ENCODE measurements at regions not wholly inside any gene's neighbourhood (a gene's known extent, or its start where the extent isn't known, plus 50 kb on each side); places are given as distances from the start of the nearest gene placed in this dataset.
"Not testable (repeated sequence)": the region's sequence is repeated elsewhere in the genome, so short reads cannot be mapped to it uniquely, and the experiment has no call there.

GRCh38 chr5:15103864-15104263, 232.3 kb upstream of the ANKH start:
- Histone ChIP-seq H2AFZ (ENCODE audit: insufficient read depth, low read length, poor library complexity) (no peak overlapping the region), H3K4ac (ENCODE audit: low read depth, low read length) (no peak overlapping the region), H3K79me1 (ENCODE audit: low read length) (no peaks in the 10 kb centered on the region), H3K27me3 (ENCODE audit: insufficient read depth, low read length) (no peaks in the 10 kb centered on the region), H3K4me3 (ENCODE audit: low read depth, low read length) (no peak overlapping the region), H3K23ac (ENCODE audit: low read length) (no peak overlapping the region), H2AK5ac (ENCODE audit: low read length) (no peak overlapping the region), H3K27ac (ENCODE audit: low read depth, low read length) (no peak overlapping the region), H4K8ac (ENCODE audit: low read depth, low read length) (no peak overlapping the region), H4K91ac (ENCODE audit: low read depth, low read length) (no peak overlapping the region), H2BK5ac (ENCODE audit: low read depth, low read length, poor library complexity) (no peak overlapping the region), H4K12ac (ENCODE audit: low read depth, low read length) (no peak overlapping the region), H3K36me3 (ENCODE audit: control insufficient read depth in 1 of 2, insufficient read depth in 2 of 2, low read length in 2 of 2) (no peaks in the 10 kb centered on the region), H3K9ac (ENCODE audit: low read length) (no peak overlapping the region), H2BK120ac (ENCODE audit: insufficient read depth, low read length, poor library complexity) (no peak overlapping the region), H3K79me2 (ENCODE audit: control insufficient read depth, insufficient read depth, low read length, poor library complexity) (no peaks in the 10 kb centered on the region), H3K4me1 (ENCODE audit: control insufficient read depth in 1 of 2, insufficient read depth in 2 of 2, low read length in 2 of 2) (no peaks in the 10 kb centered on the region), H3K18ac (ENCODE audit: low read length) (no peak overlapping the region), H2BK12ac (ENCODE audit: low read length) (no peak overlapping the region), H3K4me2 (ENCODE audit: low read length) (no peak overlapping the region), H3K9me3 (ENCODE audit: insufficient read depth, low read depth, low read length) (no peaks in the 10 kb centered on the region), H3K14ac (ENCODE audit: low read length) (no peak overlapping the region)
- no CpG with 5 or more reads among the region's 3 CpGs for WGBS (ENCODE audit: extremely low coverage, insufficient coverage, insufficient read length)
- peak in 1 of 2 donors; percentile 39 for DNase-seq

GRCh38 chr5:15103130-15103529, 231.6 kb upstream of the ANKH start:
- H2BK120ac ChIP-seq (ENCODE audit: insufficient read depth, low read length, poor library complexity): no peak overlapping the region
- no peaks in the 10 kb centered on the region for H3K27me3 ChIP-seq (ENCODE audit: insufficient read depth, low read length)
- no peaks in the 10 kb centered on the region for H3K9me3 ChIP-seq (ENCODE audit: insufficient read depth, low read depth, low read length)
- H3K4me3 ChIP-seq (ENCODE audit: low read depth, low read length): no peak overlapping the region
- H3K79me1 ChIP-seq (ENCODE audit: low read length): no peaks in the 10 kb centered on the region
- H3K23ac ChIP-seq (ENCODE audit: low read length): no peak overlapping the region
- no peak for DNase-seq
- H4K8ac ChIP-seq (ENCODE audit: low read depth, low read length): no peak overlapping the region
- no peak overlapping the region for H3K27ac ChIP-seq (ENCODE audit: low read depth, low read length)
- no peaks in the 10 kb centered on the region for H3K79me2 ChIP-seq (ENCODE audit: control insufficient read depth, insufficient read depth, low read length, poor library complexity)
- no peak overlapping the region for H4K12ac ChIP-seq (ENCODE audit: low read depth, low read length)
- H3K36me3 ChIP-seq (ENCODE audit: control insufficient read depth in 1 of 2, insufficient read depth in 2 of 2, low read length in 2 of 2): no peaks in the 10 kb centered on the region
- no peak overlapping the region for H3K9ac ChIP-seq (ENCODE audit: low read length)
- no peak overlapping the region for H3K4me2 ChIP-seq (ENCODE audit: low read length)
- no peak overlapping the region for H3K14ac ChIP-seq (ENCODE audit: low read length)
- H2BK12ac ChIP-seq (ENCODE audit: low read length): no peak overlapping the region
- no peak overlapping the region for H2BK5ac ChIP-seq (ENCODE audit: low read depth, low read length, poor library complexity)
- no CpG with 5 or more reads among the region's 5 CpGs for WGBS (ENCODE audit: extremely low coverage, insufficient coverage, insufficient read length)
- H3K18ac ChIP-seq (ENCODE audit: low read length): no peak overlapping the region
- H3K4me1 ChIP-seq (ENCODE audit: control insufficient read depth in 1 of 2, insufficient read depth in 2 of 2, low read length in 2 of 2): no peaks in the 10 kb centered on the region
- H3K4ac ChIP-seq (ENCODE audit: low read depth, low read length): no peak overlapping the region
- H4K91ac ChIP-seq (ENCODE audit: low read depth, low read length): no peak overlapping the region
- H2AK5ac ChIP-seq (ENCODE audit: low read length): no peak overlapping the region
- H2AFZ ChIP-seq (ENCODE audit: insufficient read depth, low read length, poor library complexity): no peak overlapping the region

GRCh38 chr5:15097552-15097951, 226.0 kb upstream of the ANKH start:
- no peak overlapping the region for H3K18ac ChIP-seq (ENCODE audit: low read length)
- no peaks in the 10 kb centered on the region for H3K4me1 ChIP-seq (ENCODE audit: control insufficient read depth in 1 of 2, insufficient read depth in 2 of 2, low read length in 2 of 2)
- no peak overlapping the region for H3K4me3 ChIP-seq (ENCODE audit: low read depth, low read length)
- DNase-seq: no peak
- H3K4me2 ChIP-seq (ENCODE audit: low read length): no peak overlapping the region
- H3K79me2 ChIP-seq (ENCODE audit: control insufficient read depth, insufficient read depth, low read length, poor library complexity): no peaks in the 10 kb centered on the region
- no peak overlapping the region for H2BK5ac ChIP-seq (ENCODE audit: low read depth, low read length, poor library complexity)
- H3K9ac ChIP-seq (ENCODE audit: low read length): no peak overlapping the region
- no peak overlapping the region for H2BK12ac ChIP-seq (ENCODE audit: low read length)
- H4K12ac ChIP-seq (ENCODE audit: low read depth, low read length): no peak overlapping the region
- H3K4ac ChIP-seq (ENCODE audit: low read depth, low read length): no peak overlapping the region
- H4K91ac ChIP-seq (ENCODE audit: low read depth, low read length): no peak overlapping the region
- no peaks in the 10 kb centered on the region for H3K27me3 ChIP-seq (ENCODE audit: insufficient read depth, low read length)
- no peaks in the 10 kb centered on the region for H3K79me1 ChIP-seq (ENCODE audit: low read length)
- H2BK120ac ChIP-seq (ENCODE audit: insufficient read depth, low read length, poor library complexity): no peak overlapping the region
- no peak overlapping the region for H4K8ac ChIP-seq (ENCODE audit: low read depth, low read length)
- no peak overlapping the region for H3K27ac ChIP-seq (ENCODE audit: low read depth, low read length)
- no peak overlapping the region for H3K23ac ChIP-seq (ENCODE audit: low read length)
- H2AFZ ChIP-seq (ENCODE audit: insufficient read depth, low read length, poor library complexity): no peak overlapping the region
- no peaks in the 10 kb centered on the region for H3K36me3 ChIP-seq (ENCODE audit: control insufficient read depth in 1 of 2, insufficient read depth in 2 of 2, low read length in 2 of 2)
- no peak overlapping the region for H2AK5ac ChIP-seq (ENCODE audit: low read length)
- H3K9me3 ChIP-seq (ENCODE audit: insufficient read depth, low read depth, low read length): no peaks in the 10 kb centered on the region
- H3K14ac ChIP-seq (ENCODE audit: low read length): no peak overlapping the region

GRCh38 chr5:15096686-15097085, 225.1 kb upstream of the ANKH start:
- not testable (repeated sequence) for H3K4me3 ChIP-seq (ENCODE audit: low read depth, low read length); H2BK120ac ChIP-seq (ENCODE audit: insufficient read depth, low read length, poor library complexity); H3K9me3 ChIP-seq (ENCODE audit: insufficient read depth, low read depth, low read length); H3K23ac ChIP-seq (ENCODE audit: low read length); H2BK5ac ChIP-seq (ENCODE audit: low read depth, low read length, poor library complexity); H3K79me1 ChIP-seq (ENCODE audit: low read length); H2AFZ ChIP-seq (ENCODE audit: insufficient read depth, low read length, poor library complexity); H3K4me1 ChIP-seq (ENCODE audit: control insufficient read depth in 1 of 2, insufficient read depth in 2 of 2, low read length in 2 of 2); H4K8ac ChIP-seq (ENCODE audit: low read depth, low read length); H3K18ac ChIP-seq (ENCODE audit: low read length); H2AK5ac ChIP-seq (ENCODE audit: low read length); H3K14ac ChIP-seq (ENCODE audit: low read length); H3K27me3 ChIP-seq (ENCODE audit: insufficient read depth, low read length); H4K12ac ChIP-seq (ENCODE audit: low read depth, low read length); H3K4ac ChIP-seq (ENCODE audit: low read depth, low read length); H4K91ac ChIP-seq (ENCODE audit: low read depth, low read length); H3K4me2 ChIP-seq (ENCODE audit: low read length); H3K36me3 ChIP-seq (ENCODE audit: control insufficient read depth in 1 of 2, insufficient read depth in 2 of 2, low read length in 2 of 2); H2BK12ac ChIP-seq (ENCODE audit: low read length); H3K9ac ChIP-seq (ENCODE audit: low read length); DNase-seq; H3K79me2 ChIP-seq (ENCODE audit: control insufficient read depth, insufficient read depth, low read length, poor library complexity); H3K27ac ChIP-seq (ENCODE audit: low read depth, low read length)
- no CpG with 5 or more reads among the region's 22 CpGs for WGBS (ENCODE audit: extremely low coverage, insufficient coverage, insufficient read length)

GRCh38 chr5:15092801-15093200, 221.2 kb upstream of the ANKH start:
- H3K4me1 ChIP-seq (ENCODE audit: control insufficient read depth in 1 of 2, insufficient read depth in 2 of 2, low read length in 2 of 2): no peaks in the 10 kb centered on the region
- H3K27ac ChIP-seq (ENCODE audit: low read depth, low read length): no peak overlapping the region
- H4K12ac ChIP-seq (ENCODE audit: low read depth, low read length): no peak overlapping the region
- H3K4me3 ChIP-seq (ENCODE audit: low read depth, low read length): no peak overlapping the region
- no peak overlapping the region for H3K4me2 ChIP-seq (ENCODE audit: low read length)
- no peak overlapping the region for H4K8ac ChIP-seq (ENCODE audit: low read depth, low read length)
- H3K18ac ChIP-seq (ENCODE audit: low read length): no peak overlapping the region
- no peak overlapping the region for H4K91ac ChIP-seq (ENCODE audit: low read depth, low read length)
- no peak overlapping the region for H3K23ac ChIP-seq (ENCODE audit: low read length)
- no peak overlapping the region for H2AK5ac ChIP-seq (ENCODE audit: low read length)
- WGBS (ENCODE audit: extremely low coverage, insufficient coverage, insufficient read length): no CpG with 5 or more reads among the region's 7 CpGs
- no peak overlapping the region for H2BK12ac ChIP-seq (ENCODE audit: low read length)
- no peak overlapping the region for H3K4ac ChIP-seq (ENCODE audit: low read depth, low read length)
- H3K9me3 ChIP-seq (ENCODE audit: insufficient read depth, low read depth, low read length): peaks cover 2% of the 10 kb centered on the region
- H3K27me3 ChIP-seq (ENCODE audit: insufficient read depth, low read length): no peaks in the 10 kb centered on the region
- no peak overlapping the region for H2BK5ac ChIP-seq (ENCODE audit: low read depth, low read length, poor library complexity)
- no peaks in the 10 kb centered on the region for H3K79me1 ChIP-seq (ENCODE audit: low read length)
- no peak for DNase-seq
- no peaks in the 10 kb centered on the region for H3K79me2 ChIP-seq (ENCODE audit: control insufficient read depth, insufficient read depth, low read length, poor library complexity)
- H2AFZ ChIP-seq (ENCODE audit: insufficient read depth, low read length, poor library complexity): no peak overlapping the region
- no peak overlapping the region for H3K14ac ChIP-seq (ENCODE audit: low read length)
- H3K9ac ChIP-seq (ENCODE audit: low read length): no peak overlapping the region
- no peaks in the 10 kb centered on the region for H3K36me3 ChIP-seq (ENCODE audit: control insufficient read depth in 1 of 2, insufficient read depth in 2 of 2, low read length in 2 of 2)
- H2BK120ac ChIP-seq (ENCODE audit: insufficient read depth, low read length, poor library complexity): no peak overlapping the region
